GM23338 (cell line): ENCODE measurements at regions not wholly inside any gene's neighbourhood (a gene's known extent, or its start where the extent isn't known, plus 50 kb on each side); places are given as distances from the start of the nearest gene placed in this dataset.

Source experiments
- ATAC-seq: fragments of 200-7000 bp; cut with Tn5 transposase; 3 replicates; pipeline ENCODE4 v1.9.1; 2020
- DNase-seq: peaks from one replicate; pipeline ENCODE4 v3.0.0-alpha.2; 2015; ENCODE audit warnings: low spot score
- H2AFZ ChIP-seq: fragments of 200-600 bp; sonication (generic); 2 replicates; pipeline ENCODE4 v1.8.0; 2016; ENCODE audit warnings: antibody characterized with exemption, mild to moderate bottlenecking, moderate library complexity
- H3F3A ChIP-seq: fragments of 200-600 bp; sonication (generic); replicated peaks from 2 replicates; pipeline ENCODE4 v1.8.0; 2017; ENCODE audit warnings: antibody characterized with exemption, mixed run types, low read depth
- H3K27ac ChIP-seq: fragments of 200-600 bp; sonication (generic); 2 replicates; pipeline ENCODE4 v1.6.1; 2016; ENCODE audit warnings: low read depth
- H3K27me3 ChIP-seq: fragments of 200-600 bp; sonication (generic); 2 replicates; pipeline ENCODE4 v1.8.0; 2016; ENCODE audit warnings: mild to moderate bottlenecking, mixed run types, moderate library complexity; ENCODE audit not compliant: insufficient read depth
- H3K36me3 ChIP-seq: fragments of 200-600 bp; sonication (generic); 2 replicates; pipeline ENCODE4 v1.8.0; 2016; ENCODE audit warnings: mild to moderate bottlenecking; ENCODE audit not compliant: insufficient read depth
- H3K4me1 ChIP-seq: fragments of 200-600 bp; sonication (generic); 2 replicates; pipeline ENCODE4 v1.8.0; 2016; ENCODE audit warnings: mild to moderate bottlenecking, moderate library complexity; ENCODE audit not compliant: insufficient read depth
- H3K4me2 ChIP-seq: fragments of 200-600 bp; sonication (generic); 2 replicates; pipeline ENCODE4 v1.7.1; 2017; ENCODE audit warnings: mixed run types
- H3K4me3 ChIP-seq: fragments of 200-600 bp; sonication (generic); 2 replicates; pipeline ENCODE4 v1.6.1; 2016; ENCODE audit warnings: mixed run types
- H3K79me2 ChIP-seq: fragments of 200-600 bp; sonication (generic); replicated peaks from 2 replicates; pipeline ENCODE4 v1.8.0; 2017; ENCODE audit warnings: mild to moderate bottlenecking; ENCODE audit not compliant: insufficient read depth
- H3K9me2 ChIP-seq: fragments of 200-600 bp; sonication (generic); 2 replicates; pipeline ENCODE4 v1.8.0; 2017; ENCODE audit not compliant: insufficient read depth
- H4K20me1 ChIP-seq: fragments of 200-600 bp; sonication (generic); replicated peaks from 2 replicates; pipeline ENCODE4 v1.8.0; 2017; ENCODE audit warnings: mild to moderate bottlenecking; ENCODE audit not compliant: insufficient read depth
- H3K27ac Mint-ChIP-seq: 2 replicates; pipeline ENCODE4 v1.8.0; 2020; ENCODE audit warnings: inconsistent platforms, mild to moderate bottlenecking, moderate library complexity, mixed read lengths
- H3K27me3 Mint-ChIP-seq: 3 replicates; pipeline ENCODE4 v1.8.0; 2022; ENCODE audit warnings: low read depth, mild to moderate bottlenecking, moderate library complexity, mixed read lengths, inconsistent platforms; ENCODE audit not compliant: insufficient read depth, poor library complexity
- H3K36me3 Mint-ChIP-seq: 3 replicates; pipeline ENCODE4 v1.8.0; 2021; ENCODE audit warnings: low read depth, mild to moderate bottlenecking, inconsistent platforms, moderate library complexity, mixed read lengths
- H3K4me1 Mint-ChIP-seq: 3 replicates; pipeline ENCODE4 v1.8.0; 2020; ENCODE audit warnings: mild to moderate bottlenecking, inconsistent platforms, mixed read lengths
- H3K4me3 Mint-ChIP-seq: 3 replicates; pipeline ENCODE4 v1.8.0; 2021; ENCODE audit warnings: moderate library complexity, mild to moderate bottlenecking, inconsistent platforms, mixed read lengths
- H3K9me3 Mint-ChIP-seq: 3 replicates; pipeline ENCODE4 v1.8.0; 2020; ENCODE audit warnings: moderate library complexity, mild to moderate bottlenecking, inconsistent platforms, mixed read lengths
- EZH2 ChIP-seq: fragments of 200-600 bp; sonication (generic); IDR thresholded peaks from one replicate; pipeline ENCODE4 v1.8.0; 2017; ENCODE audit warnings: antibody characterized with exemption, mild to moderate bottlenecking, low read depth; ENCODE audit not compliant: unreplicated experiment
- EZH2phosphoT487 ChIP-seq: fragments of 200-600 bp; sonication (generic); IDR thresholded peaks from one replicate; pipeline ENCODE4 v1.8.1; 2018; ENCODE audit warnings: antibody characterized with exemption; ENCODE audit not compliant: unreplicated experiment
- NANOG ChIP-seq: IDR thresholded peaks from 2 replicates; pipeline ENCODE4 v1.6.1; 2016; ENCODE audit warnings: antibody characterized with exemption, borderline replicate concordance
- POLR2AphosphoS5 ChIP-seq: IDR thresholded peaks from 2 replicates; pipeline ENCODE4 v1.6.1; 2016; ENCODE audit warnings: antibody characterized with exemption, low read depth
- ZNF114 ChIP-seq: fragments of 250-450 bp; sonication (Bioruptor Pico); IDR thresholded peaks from 2 replicates; pipeline ENCODE4 v1.5.0; 2020; ENCODE audit warnings: mild to moderate bottlenecking, moderate library complexity
- ZNF331 ChIP-seq: fragments of 250-450 bp; sonication (Bioruptor Pico); IDR thresholded peaks from 2 replicates; pipeline ENCODE4 v1.5.0; 2020; ENCODE audit warnings: low read depth, mild to moderate bottlenecking, moderate library complexity
- TF ChIP-seq, protein P1 (sequence below): IDR thresholded peaks from 2 replicates; pipeline ENCODE4 v1.6.1; 2016; ENCODE audit warnings: antibody characterized with exemption
- TF ChIP-seq, protein P2 (sequence below), 2 experiments: fragments of 200-600 bp in 1 of 2; sonication (generic) in 1 of 2; conservative IDR thresholded peaks; 2 replicates each; pipeline versions ENCODE4 v1.5.1 to v1.6.1; 2016 to 2017; ENCODE audit warnings: antibody characterized with exemption in 2 of 2, low read depth in 2 of 2, mild to moderate bottlenecking in 2 of 2, moderate library complexity in 1 of 2
- TF ChIP-seq, protein P3 (sequence below): IDR thresholded peaks from one replicate; pipeline ENCODE4 v1.6.1; 2018; ENCODE audit warnings: antibody characterized with exemption; ENCODE audit not compliant: unreplicated experiment
- TF ChIP-seq, protein P4 (sequence below): fragments of 250-450 bp; sonication (Bioruptor Pico); IDR thresholded peaks from 2 replicates; pipeline ENCODE4 v1.5.0; 2020; ENCODE audit warnings: mild to moderate bottlenecking, moderate library complexity

DNA sequence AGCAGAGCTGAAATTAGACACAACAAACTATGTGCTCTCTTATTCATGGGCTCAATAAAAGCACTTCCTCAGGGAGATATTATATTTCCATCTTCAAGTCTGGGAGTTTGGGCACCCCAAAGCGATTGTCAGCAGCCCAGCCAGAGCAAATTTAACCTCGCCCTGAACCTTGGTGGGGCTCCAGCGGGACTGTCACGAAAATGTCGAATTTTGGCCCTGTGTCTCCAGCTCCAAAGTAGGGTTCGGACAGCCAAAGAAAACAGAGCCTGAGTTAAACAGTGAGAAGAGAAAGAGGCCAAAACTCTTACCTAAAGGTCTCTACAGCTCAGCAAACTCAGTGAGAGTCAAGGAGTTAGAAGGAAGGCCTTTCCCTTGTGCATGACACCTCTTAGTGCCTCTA is 432.9 kb downstream of the SPATA31D1 start:
- peaks cover 7% of the 10 kb centered on the region; the same call in 2 of the 3 replicates for H3K9me3 Mint-ChIP-seq
- no peaks in the 10 kb centered on the region for H3K36me3 Mint-ChIP-seq
- H3K4me3 Mint-ChIP-seq = no peak overlapping the region
- Histone ChIP-seq H3K4me2 (no peak overlapping the region), H3K9me2 (peaks cover 3% of the 10 kb centered on the region; the same call in 1 of the 2 replicates), H3K4me3 (no peak overlapping the region), H3F3A (no peaks in the 10 kb centered on the region), H3K27ac (no peak overlapping the region), H2AFZ (no peak overlapping the region), H3K27me3 (no peaks in the 10 kb centered on the region), H3K4me1 (no peaks in the 10 kb centered on the region), H3K36me3 (no peaks in the 10 kb centered on the region), H3K79me2 (no peaks in the 10 kb centered on the region), H4K20me1 (no peaks in the 10 kb centered on the region)
- ATAC-seq (no peak), DNase-seq (no peak)
- peaks cover 2% of the 10 kb centered on the region for H3K27me3 Mint-ChIP-seq
- TF ChIP-seq, protein P1, sequence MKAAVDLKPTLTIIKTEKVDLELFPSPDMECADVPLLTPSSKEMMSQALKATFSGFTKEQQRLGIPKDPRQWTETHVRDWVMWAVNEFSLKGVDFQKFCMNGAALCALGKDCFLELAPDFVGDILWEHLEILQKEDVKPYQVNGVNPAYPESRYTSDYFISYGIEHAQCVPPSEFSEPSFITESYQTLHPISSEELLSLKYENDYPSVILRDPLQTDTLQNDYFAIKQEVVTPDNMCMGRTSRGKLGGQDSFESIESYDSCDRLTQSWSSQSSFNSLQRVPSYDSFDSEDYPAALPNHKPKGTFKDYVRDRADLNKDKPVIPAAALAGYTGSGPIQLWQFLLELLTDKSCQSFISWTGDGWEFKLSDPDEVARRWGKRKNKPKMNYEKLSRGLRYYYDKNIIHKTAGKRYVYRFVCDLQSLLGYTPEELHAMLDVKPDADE = no peak
- TF ChIP-seq POLR2AphosphoS5 = no peak
- TF ChIP-seq, protein P2, sequence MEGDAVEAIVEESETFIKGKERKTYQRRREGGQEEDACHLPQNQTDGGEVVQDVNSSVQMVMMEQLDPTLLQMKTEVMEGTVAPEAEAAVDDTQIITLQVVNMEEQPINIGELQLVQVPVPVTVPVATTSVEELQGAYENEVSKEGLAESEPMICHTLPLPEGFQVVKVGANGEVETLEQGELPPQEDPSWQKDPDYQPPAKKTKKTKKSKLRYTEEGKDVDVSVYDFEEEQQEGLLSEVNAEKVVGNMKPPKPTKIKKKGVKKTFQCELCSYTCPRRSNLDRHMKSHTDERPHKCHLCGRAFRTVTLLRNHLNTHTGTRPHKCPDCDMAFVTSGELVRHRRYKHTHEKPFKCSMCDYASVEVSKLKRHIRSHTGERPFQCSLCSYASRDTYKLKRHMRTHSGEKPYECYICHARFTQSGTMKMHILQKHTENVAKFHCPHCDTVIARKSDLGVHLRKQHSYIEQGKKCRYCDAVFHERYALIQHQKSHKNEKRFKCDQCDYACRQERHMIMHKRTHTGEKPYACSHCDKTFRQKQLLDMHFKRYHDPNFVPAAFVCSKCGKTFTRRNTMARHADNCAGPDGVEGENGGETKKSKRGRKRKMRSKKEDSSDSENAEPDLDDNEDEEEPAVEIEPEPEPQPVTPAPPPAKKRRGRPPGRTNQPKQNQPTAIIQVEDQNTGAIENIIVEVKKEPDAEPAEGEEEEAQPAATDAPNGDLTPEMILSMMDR (conservative IDR thresholded peaks at IDR 0.05; ENCODE audit: low read depth in 2 of 2) = no peak
- TF ChIP-seq ZNF331 = no peak
- no peak for TF ChIP-seq EZH2phosphoT487
- no peak for TF ChIP-seq NANOG
- no peak for TF ChIP-seq ZNF114 (CRISPR knock-in tag)
- TF ChIP-seq, protein P3, sequence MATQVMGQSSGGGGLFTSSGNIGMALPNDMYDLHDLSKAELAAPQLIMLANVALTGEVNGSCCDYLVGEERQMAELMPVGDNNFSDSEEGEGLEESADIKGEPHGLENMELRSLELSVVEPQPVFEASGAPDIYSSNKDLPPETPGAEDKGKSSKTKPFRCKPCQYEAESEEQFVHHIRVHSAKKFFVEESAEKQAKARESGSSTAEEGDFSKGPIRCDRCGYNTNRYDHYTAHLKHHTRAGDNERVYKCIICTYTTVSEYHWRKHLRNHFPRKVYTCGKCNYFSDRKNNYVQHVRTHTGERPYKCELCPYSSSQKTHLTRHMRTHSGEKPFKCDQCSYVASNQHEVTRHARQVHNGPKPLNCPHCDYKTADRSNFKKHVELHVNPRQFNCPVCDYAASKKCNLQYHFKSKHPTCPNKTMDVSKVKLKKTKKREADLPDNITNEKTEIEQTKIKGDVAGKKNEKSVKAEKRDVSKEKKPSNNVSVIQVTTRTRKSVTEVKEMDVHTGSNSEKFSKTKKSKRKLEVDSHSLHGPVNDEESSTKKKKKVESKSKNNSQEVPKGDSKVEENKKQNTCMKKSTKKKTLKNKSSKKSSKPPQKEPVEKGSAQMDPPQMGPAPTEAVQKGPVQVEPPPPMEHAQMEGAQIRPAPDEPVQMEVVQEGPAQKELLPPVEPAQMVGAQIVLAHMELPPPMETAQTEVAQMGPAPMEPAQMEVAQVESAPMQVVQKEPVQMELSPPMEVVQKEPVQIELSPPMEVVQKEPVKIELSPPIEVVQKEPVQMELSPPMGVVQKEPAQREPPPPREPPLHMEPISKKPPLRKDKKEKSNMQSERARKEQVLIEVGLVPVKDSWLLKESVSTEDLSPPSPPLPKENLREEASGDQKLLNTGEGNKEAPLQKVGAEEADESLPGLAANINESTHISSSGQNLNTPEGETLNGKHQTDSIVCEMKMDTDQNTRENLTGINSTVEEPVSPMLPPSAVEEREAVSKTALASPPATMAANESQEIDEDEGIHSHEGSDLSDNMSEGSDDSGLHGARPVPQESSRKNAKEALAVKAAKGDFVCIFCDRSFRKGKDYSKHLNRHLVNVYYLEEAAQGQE = no peak
- TF ChIP-seq, protein P4, sequence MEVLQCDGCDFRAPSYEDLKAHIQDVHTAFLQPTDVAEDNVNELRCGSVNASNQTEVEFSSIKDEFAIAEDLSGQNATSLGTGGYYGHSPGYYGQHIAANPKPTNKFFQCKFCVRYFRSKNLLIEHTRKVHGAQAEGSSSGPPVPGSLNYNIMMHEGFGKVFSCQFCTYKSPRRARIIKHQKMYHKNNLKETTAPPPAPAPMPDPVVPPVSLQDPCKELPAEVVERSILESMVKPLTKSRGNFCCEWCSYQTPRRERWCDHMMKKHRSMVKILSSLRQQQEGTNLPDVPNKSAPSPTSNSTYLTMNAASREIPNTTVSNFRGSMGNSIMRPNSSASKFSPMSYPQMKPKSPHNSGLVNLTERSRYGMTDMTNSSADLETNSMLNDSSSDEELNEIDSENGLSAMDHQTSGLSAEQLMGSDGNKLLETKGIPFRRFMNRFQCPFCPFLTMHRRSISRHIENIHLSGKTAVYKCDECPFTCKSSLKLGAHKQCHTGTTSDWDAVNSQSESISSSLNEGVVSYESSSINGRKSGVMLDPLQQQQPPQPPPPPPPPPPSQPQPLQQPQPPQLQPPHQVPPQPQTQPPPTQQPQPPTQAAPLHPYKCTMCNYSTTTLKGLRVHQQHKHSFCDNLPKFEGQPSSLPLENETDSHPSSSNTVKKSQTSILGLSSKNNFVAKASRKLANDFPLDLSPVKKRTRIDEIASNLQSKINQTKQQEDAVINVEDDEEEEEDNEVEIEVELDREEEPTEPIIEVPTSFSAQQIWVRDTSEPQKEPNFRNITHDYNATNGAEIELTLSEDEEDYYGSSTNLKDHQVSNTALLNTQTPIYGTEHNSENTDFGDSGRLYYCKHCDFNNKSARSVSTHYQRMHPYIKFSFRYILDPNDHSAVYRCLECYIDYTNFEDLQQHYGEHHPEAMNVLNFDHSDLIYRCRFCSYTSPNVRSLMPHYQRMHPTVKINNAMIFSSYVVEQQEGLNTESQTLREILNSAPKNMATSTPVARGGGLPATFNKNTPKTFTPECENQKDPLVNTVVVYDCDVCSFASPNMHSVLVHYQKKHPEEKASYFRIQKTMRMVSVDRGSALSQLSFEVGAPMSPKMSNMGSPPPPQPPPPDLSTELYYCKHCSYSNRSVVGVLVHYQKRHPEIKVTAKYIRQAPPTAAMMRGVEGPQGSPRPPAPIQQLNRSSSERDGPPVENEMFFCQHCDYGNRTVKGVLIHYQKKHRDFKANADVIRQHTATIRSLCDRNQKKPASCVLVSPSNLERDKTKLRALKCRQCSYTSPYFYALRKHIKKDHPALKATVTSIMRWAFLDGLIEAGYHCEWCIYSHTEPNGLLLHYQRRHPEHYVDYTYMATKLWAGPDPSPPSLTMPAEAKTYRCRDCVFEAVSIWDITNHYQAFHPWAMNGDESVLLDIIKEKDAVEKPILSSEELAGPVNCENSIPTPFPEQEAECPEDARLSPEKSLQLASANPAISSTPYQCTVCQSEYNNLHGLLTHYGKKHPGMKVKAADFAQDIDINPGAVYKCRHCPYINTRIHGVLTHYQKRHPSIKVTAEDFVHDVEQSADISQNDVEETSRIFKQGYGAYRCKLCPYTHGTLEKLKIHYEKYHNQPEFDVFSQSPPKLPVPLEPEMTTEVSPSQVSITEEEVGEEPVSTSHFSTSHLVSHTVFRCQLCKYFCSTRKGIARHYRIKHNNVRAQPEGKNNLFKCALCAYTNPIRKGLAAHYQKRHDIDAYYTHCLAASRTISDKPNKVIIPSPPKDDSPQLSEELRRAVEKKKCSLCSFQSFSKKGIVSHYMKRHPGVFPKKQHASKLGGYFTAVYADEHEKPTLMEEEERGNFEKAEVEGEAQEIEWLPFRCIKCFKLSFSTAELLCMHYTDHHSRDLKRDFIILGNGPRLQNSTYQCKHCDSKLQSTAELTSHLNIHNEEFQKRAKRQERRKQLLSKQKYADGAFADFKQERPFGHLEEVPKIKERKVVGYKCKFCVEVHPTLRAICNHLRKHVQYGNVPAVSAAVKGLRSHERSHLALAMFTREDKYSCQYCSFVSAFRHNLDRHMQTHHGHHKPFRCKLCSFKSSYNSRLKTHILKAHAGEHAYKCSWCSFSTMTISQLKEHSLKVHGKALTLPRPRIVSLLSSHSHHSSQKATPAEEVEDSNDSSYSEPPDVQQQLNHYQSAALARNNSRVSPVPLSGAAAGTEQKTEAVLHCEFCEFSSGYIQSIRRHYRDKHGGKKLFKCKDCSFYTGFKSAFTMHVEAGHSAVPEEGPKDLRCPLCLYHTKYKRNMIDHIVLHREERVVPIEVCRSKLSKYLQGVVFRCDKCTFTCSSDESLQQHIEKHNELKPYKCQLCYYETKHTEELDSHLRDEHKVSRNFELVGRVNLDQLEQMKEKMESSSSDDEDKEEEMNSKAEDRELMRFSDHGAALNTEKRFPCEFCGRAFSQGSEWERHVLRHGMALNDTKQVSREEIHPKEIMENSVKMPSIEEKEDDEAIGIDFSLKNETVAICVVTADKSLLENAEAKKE (CRISPR knock-in tag) = no peak
- TF ChIP-seq EZH2 = no peak
- H3K4me1 Mint-ChIP-seq = no peaks in the 10 kb centered on the region
- H3K27ac Mint-ChIP-seq = no peak overlapping the region
